GM19397 (cell line): ENCODE measurements at regions not wholly inside any gene's neighbourhood (a gene's known extent, or its start where the extent isn't known, plus 50 kb on each side); places are given as distances from the start of the nearest gene placed in this dataset.
"Not testable (repeated sequence)": the region's sequence is repeated elsewhere in the genome, so short reads cannot be mapped to it uniquely, and the experiment has no call there.

Experiments used
- ATAC-seq: cut with Tn5 transposase; IDR thresholded peaks from one replicate; pipeline ENCODE4 v1.9.1; 2021; ENCODE audit warnings: mild to moderate bottlenecking, moderate library complexity; ENCODE audit not compliant: unreplicated experiment

DNA sequence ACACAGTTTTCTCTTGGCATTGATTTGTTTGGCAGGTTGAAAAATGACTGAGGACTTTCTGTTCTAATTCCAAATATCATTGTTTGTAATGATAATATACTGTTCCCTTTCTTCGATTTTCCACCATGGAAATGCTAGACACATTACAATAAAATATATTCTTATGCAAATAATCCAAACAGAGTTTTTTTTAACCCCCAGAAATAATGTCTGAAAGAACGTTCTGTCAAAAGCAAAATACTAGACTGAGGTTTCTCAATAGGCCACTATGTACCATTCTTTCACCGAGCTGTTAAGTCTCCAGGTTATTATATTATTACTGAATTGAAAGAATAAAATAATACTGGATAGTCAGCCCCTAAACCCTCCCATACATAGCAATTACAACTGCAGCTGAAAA, 312.5 kb downstream of the ZIC3 start:
- no peak for ATAC-seq

GRCh38 chrX:137882960-137883359, 317.0 kb downstream of the ZIC3 start:
- ATAC-seq, result no peak

- ATAC-seq, result not testable (repeated sequence)
Measured at GRCh38 chrX:137884813-137885212, 318.9 kb downstream of the ZIC3 start.

DNA sequence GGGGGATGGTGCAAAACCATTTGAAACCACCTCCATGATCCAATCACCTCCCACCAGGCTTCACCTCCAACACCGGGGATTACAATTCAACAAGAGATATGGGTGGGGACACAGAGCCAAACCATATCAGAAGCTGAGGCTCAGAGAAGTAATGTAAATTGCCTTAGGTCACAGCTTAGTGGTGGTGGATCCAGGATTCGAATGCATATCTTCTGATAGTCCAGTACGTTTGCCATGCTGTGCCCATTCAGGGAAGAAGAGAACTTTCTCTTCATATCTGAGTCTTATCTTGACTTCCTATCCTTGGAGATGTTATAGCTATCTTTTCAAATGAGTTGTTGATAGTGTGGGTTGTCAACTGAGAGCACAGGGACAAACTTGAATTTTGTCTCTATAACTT, 325.5 kb downstream of the ZIC3 start:
- no peak for ATAC-seq

DNA sequence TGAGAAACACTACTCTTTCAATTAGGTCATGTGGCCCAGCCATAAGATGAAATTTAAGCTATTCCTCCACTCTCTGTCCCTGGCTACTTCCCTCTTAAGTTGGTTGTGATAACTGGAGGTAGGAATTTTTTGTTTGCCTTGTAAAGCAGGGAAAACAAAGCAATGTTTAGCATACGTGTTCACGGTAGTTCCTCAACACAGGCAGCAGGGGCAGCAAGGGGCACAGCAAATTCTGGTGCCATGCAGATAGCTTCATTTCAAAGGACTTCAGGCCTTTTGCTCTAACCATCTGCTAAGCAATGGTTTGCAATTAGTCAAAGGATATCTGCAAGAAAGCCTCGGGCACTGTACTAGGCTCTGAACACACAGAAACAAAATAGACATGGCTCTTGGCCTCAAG, 330.2 kb downstream of the ZIC3 start:
- no peak for ATAC-seq

- no peak for ATAC-seq
Measured at GRCh38 chrX:137915466-137915865, 349.5 kb downstream of the ZIC3 start.

- ATAC-seq, result no peak
Measured at GRCh38 chrX:137916090-137916746, 350.3 kb downstream of the ZIC3 start.

DNA sequence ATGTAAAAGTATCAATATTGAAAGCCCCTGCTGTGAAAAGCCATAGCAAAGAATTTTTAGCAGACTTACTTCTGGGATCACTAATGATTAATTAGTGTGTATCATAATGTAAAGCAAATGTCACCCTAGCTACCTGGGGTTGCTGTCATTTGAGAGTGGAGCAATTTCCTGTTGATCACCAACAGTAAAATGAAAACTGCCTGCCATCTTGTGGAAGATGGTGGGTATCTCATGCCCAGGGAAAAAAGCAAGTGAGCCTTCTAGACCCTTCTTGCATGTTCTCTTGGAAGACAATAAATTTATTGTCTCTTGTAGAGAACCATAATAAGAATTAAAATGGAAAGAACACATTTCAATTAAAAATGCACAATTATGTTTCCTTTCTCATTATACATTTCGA, 360.2 kb downstream of the ZIC3 start:
- no peak for ATAC-seq

GRCh38 chrX:137929951-137930350, 364.0 kb downstream of the ZIC3 start:
- ATAC-seq, result no peak

GRCh38 chrX:137930533-137930932, 364.6 kb downstream of the ZIC3 start:
- ATAC-seq, result no peak

GRCh38 chrX:137934214-137934613, 368.3 kb downstream of the ZIC3 start:
- ATAC-seq, result not testable (repeated sequence)

GRCh38 chrX:137934887-137935286, 369.0 kb downstream of the ZIC3 start:
- not testable (repeated sequence) for ATAC-seq

DNA sequence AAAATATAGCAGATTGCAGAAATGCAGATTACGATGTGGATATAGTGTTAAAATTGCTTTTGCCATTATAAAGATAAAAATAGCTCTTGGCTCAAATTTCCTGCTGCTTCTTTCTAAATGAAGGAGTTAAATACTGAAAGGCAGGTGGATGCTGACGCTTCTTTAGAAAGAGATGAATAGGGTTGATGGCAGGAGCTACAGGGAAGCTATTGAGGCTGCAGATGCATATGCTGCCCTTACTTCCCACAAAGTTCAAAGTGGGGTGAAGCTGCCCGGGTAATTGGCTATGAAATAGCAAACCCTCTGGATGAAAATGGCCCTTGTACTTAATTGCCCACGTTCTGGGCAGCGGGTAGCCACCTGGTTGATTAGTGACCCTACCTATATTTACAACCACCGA, 379.5 kb downstream of the ZIC3 start:
- no peak for ATAC-seq

- no peak for ATAC-seq
Measured at GRCh38 chrX:137969191-137969590, 403.3 kb downstream of the ZIC3 start.

DNA sequence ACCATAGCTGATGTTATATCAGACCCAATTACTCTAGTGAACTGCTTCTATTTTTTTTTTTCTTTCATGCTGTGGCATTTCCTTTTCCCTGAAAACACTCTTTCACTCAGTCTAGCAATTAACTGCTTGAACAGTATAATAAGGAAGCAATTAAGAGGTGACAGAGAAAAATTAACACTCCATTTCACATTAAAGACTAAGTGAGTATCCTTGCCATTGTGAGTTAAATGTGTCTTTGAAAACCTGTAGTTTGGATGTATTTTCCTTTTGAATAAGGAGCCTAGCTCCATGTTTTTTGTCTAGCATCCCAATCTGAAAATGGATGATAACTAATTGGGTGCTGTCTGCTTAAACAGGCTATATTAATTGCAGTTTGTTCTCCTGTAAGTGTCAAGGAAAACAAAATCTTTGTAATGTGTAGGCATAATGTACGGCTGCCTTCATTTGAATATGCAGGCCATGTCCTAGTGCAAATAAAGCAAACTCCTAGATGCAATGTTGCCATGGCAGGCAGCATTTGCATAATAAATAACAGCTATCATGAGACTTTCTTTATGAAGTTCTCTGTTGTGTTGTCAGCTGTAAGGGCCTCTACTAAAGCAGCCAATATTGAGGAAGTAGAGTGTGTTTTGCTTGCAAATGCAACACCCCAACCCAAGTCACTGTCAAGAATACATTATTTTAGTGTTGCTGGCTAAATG, 416.7 kb downstream of the ZIC3 start:
- ATAC-seq, result no peak

GRCh38 chrX:137988470-137988869, 422.5 kb downstream of the ZIC3 start:
- no peak for ATAC-seq

DNA sequence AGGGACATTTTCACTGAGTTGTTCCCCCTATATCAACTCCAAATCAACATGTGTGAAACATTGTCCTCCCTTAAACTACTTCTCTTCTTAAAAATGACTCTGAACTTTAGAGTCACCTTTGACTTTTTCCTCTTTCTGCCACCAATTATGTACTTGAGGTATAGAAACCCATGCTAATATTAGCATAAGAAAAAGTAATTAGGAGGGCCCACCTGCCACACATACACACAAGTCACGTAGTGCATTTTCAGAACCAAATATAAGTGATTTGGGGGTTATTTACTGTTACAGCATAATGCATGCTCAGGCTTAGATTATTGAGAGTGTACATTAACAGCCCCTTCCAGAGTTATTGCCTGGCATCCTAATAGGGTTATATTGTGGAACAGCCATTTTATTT, 432.7 kb downstream of the ZIC3 start:
- ATAC-seq, result no peak

- ATAC-seq, result no peak
Measured at GRCh38 chrX:137999071-137999470, 433.1 kb downstream of the ZIC3 start.

- ATAC-seq, result no peak
Measured at GRCh38 chrX:137999552-137999951, 433.6 kb downstream of the ZIC3 start.

DNA sequence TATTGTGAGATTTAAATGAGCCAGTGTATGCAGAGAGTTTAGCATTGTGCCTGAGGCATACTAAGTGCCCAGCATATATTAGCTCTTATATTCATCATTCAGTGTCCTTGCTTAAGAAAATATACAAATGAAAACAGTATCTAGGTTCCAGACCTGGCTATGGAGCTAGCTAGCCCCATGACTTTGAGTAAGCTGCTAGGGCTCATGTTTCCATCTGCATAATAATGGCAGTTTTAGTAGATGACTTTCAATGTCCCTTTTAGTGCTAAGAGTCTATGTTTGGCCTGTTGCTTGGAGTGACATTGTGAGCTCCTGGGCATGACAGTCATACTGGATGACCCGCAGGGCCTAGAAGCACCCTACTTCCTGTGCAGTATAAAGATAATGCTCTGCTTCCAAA, 435.3 kb downstream of the ZIC3 start:
- no peak for ATAC-seq

- ATAC-seq, result no peak
Measured at GRCh38 chrX:138006180-138006579, 440.3 kb downstream of the ZIC3 start.

DNA sequence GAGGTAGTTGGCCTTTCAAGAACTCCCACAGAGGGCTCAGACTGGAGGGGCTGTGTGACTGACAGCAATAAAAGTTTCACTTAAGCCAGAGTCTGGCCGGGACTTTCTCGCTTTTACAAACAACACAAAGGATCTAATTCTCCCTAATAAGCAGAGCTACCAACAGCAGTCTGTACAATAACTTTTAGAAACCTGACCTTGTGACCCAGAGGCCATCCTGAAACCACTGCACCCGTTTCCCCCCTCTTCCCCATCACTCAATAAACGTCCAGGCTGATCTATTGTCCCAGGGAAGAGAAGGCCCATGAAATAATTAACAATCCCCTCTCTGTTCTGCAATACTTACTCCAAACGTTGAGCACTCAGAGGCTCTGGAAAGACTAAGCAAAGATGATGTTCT, 442.4 kb downstream of the ZIC3 start:
- ATAC-seq, result no peak

DNA sequence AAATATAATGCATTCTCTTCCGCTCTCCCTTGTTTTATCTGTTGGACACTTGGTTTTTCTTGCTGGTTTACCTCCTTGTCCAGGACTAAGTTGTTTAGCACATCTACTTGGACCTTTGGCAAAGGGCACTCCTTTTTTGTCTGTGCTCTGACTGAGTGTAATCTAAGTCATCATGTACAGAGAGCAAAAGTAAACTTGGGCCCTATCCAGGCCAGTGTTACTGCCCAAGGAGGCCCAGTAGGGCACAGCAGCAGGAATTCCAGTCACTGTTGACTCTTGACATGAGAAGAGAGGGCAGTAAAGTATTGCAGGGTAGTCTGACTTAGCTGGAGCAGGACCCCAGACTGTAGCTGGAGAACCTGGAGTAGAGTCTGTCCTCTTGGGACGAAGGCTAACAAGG, 445.5 kb downstream of the ZIC3 start:
- ATAC-seq, result no peak
